GM12865 (cell line): ENCODE measurements at regions not wholly inside any gene's neighbourhood (a gene's known extent, or its start where the extent isn't known, plus 50 kb on each side); places are given as distances from the start of the nearest gene placed in this dataset.

Experiments used
- DNase-seq: peaks from one replicate; pipeline ENCODE4 v3.0.0; 2010; ENCODE audit warnings: low read depth
- H3K4me3 ChIP-seq: 2 replicates; pipeline ENCODE4 v1.5.1; 2011; ENCODE audit warnings: mild to moderate bottlenecking, low read depth, low read length, control low read depth
- TF ChIP-seq, protein P1 (sequence below): IDR thresholded peaks from 2 replicates; pipeline ENCODE4 v1.5.1; 2011; ENCODE audit warnings: low read length, control low read depth, low read depth, inconsistent platforms; ENCODE audit not compliant: insufficient read depth; ENCODE audit errors: missing control alignments

DNA sequence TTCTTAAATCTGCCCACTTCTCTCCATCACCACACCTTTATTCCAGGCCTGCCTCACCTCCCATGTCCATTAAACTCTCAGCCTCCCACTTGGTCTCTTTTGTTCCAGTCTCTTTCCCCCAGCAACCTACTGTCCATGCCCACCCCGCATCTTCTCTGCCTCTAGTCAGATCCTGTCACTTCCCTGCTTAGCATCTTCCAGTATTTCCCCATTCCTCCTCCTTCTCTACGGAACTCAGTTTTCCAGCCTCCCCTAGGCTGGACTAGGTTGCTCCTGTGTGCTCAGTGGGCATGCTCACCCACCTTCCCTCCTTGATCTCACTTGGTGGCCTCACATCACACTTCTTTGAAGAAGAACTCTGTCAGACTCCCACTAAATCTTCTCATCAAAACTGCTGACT, 179.8 kb downstream of the BAMBI start:
- no peak for DNase-seq
- TF ChIP-seq, protein P1, sequence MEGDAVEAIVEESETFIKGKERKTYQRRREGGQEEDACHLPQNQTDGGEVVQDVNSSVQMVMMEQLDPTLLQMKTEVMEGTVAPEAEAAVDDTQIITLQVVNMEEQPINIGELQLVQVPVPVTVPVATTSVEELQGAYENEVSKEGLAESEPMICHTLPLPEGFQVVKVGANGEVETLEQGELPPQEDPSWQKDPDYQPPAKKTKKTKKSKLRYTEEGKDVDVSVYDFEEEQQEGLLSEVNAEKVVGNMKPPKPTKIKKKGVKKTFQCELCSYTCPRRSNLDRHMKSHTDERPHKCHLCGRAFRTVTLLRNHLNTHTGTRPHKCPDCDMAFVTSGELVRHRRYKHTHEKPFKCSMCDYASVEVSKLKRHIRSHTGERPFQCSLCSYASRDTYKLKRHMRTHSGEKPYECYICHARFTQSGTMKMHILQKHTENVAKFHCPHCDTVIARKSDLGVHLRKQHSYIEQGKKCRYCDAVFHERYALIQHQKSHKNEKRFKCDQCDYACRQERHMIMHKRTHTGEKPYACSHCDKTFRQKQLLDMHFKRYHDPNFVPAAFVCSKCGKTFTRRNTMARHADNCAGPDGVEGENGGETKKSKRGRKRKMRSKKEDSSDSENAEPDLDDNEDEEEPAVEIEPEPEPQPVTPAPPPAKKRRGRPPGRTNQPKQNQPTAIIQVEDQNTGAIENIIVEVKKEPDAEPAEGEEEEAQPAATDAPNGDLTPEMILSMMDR: no peak
- H3K4me3 ChIP-seq: no peak overlapping the region

DNA sequence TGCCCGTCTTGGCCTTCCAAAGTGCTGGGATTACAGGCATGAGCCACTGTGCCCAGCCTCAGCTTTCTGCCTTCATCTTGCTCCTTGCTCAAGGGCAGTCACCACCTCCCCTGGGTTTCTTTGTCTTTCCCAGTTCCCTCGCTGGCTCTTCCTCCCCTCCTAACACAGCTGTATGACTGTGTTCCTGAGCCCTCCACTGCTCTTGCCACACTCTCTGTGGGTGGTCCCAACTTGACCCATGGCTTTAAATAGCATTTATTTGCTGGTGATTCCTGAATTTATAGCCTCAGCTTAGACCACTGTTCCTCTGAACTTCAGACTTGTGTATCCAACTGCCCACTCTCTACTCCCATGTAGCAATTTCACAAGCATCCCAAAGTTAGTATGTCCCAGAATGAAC, 181.3 kb downstream of the BAMBI start:
- DNase-seq: no peak
- TF ChIP-seq, protein P1: no peak
- no peak overlapping the region for H3K4me3 ChIP-seq

DNA sequence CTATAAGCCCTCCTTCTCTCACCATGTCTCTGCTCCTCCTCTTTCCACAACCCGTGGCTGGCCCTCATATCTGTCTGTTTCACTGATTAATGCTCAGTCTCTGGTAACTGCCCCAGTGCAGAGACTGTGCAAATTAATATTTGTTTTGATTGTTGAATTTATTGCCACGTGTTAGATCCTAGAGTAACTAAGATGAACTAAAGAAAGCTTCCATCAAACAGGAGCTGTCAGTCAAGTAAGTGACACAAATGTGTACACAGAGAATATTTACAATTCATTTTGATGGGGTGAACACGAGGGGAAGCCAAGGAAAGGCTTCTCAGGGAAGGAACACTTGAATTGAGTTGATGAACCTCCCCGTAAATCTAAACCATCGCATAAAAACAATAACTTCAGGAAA, 182.5 kb downstream of the BAMBI start:
- H3K4me3 ChIP-seq: no peak overlapping the region
- TF ChIP-seq, protein P1: no peak
- DNase-seq: no peak

DNA sequence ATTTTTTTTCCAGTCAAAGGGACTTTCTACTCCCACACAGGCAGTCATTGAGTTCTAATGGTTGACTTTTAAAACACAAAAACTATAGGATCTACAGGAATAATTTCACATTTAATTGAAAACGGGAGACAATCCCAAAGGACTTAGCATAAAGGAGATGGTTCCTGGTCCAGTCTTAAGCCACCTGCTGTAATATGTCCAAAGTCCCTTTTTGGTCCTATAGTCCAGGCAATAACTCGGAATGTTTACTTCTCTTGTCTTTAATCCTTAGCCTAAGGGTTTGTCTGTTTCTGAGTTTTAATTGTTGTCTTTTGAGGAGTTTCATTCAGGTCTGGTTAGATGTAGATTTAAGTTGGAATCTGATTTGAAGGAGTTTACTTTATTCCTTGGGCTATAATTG, 184.9 kb downstream of the BAMBI start:
- no peak overlapping the region for H3K4me3 ChIP-seq
- TF ChIP-seq, protein P1: no peak
- DNase-seq: no peak

DNA sequence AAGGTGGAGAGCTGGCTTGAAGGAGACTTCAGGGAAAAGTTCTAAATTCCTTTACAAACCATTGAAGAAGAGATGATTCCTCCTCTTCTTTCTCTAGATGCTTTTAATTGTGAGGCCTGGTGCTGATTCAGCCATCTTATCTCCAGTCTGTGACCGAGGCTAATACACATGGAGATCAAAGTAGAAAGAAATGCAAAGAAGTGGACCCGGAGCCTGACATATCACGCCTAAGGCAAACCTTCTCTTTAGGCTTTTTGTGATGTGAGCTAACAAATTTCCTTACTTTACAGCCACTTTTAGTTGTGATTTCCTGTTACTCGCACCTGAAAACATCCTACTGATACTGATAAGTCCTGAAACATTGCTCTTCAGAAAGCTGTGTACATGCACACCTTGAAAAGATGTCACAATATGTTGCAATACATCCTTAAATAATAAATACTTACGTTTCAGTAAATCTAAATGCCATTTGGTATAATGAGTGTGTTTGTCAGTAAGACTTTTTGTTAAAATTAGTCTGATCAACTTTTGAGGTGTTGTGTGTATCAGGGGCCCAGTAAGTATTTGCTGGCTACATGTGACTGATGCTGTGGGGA, 192.4 kb downstream of the BAMBI start:
- no peak for DNase-seq
- TF ChIP-seq, protein P1: no peak
- H3K4me3 ChIP-seq: no peak overlapping the region

DNA sequence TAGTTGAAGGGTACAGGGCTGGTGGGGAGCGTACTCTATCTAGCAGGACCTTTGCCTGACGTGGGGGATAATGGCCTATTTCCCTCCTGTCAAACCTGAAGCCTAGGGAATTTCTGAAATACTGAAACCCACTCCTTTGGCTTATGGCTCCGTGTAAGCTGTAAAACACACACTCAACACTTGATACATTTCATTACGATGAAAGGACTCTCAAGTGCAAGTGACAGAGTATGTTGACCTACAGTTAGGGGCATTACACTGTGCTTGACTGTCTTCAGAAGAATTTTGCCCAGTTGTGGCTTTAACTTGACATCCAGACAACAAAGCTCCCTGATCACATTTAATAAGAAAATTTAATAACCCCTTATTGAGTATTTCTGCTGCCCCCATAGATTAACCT, 194.3 kb downstream of the BAMBI start:
- TF ChIP-seq, protein P1: no peak
- H3K4me3 ChIP-seq: no peak overlapping the region
- no peak for DNase-seq

DNA sequence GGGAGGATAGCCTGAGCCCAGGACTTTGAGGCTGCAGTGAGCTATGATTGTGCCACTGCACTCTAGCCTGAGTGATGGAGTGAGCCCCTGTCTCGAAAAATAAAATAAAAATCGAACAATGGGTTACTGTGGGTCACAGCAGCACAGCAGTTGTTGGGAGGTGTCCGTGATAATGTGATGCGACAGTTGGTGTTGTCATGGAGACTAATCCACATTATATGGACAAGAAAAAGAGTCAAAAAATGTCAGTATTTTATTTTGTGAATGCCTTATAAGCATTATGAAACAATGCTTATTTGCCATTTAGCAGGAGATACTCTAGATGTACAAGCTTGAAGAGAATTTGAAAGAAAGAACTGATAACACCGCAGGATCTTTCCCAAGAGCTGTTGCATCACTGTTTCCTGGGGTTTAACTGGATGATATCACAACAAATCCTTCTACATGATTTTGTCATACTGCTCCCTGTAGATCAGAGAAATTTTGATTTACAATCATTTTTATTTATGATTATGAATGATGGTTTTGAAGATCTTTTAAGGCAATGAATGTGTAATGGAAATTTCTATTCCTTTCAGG, 195.4 kb downstream of the BAMBI start:
- no peak overlapping the region for H3K4me3 ChIP-seq
- no peak for DNase-seq
- TF ChIP-seq, protein P1: no peak
